Brain microvascular endothelial cell (primary cell): ENCODE measurements at regions not wholly inside any gene's neighbourhood (a gene's known extent, or its start where the extent isn't known, plus 50 kb on each side); places are given as distances from the start of the nearest gene placed in this dataset.

Experiments
- DNase-seq: peaks from one replicate; pipeline ENCODE4 v3.0.0-alpha.2; 2020
- H3K27ac ChIP-seq: fragments of 250-450 bp; sonication (Bioruptor Pico); 2 replicates; pipeline ENCODE4 v1.5.1; 2020; ENCODE audit warnings: mild to moderate bottlenecking, moderate library complexity
- H3K27me3 ChIP-seq: fragments of 250-450 bp; sonication (Bioruptor Pico); replicated peaks from 2 replicates; pipeline ENCODE4 v1.5.1; 2020; ENCODE audit warnings: mild to moderate bottlenecking
- H3K36me3 ChIP-seq: fragments of 250-450 bp; sonication (Bioruptor Pico); replicated peaks from 2 replicates; pipeline ENCODE4 v1.5.1; 2020; ENCODE audit warnings: mild to moderate bottlenecking
- H3K4me3 ChIP-seq: 2 replicates; pipeline ENCODE4 v1.5.1; 2011; ENCODE audit warnings: low read depth, mild to moderate bottlenecking, control low read depth, low read length, moderate library complexity
- in situ Hi-C: cut with HindIII; loops from 2 replicates; pipeline ENCODE4 v1.10.0; 2017; ENCODE audit warnings: low sequenced_read_pairs, low pct_ligation_motif_present
- TF ChIP-seq, protein P1 (sequence below): IDR thresholded peaks from 2 replicates; pipeline ENCODE4 v1.5.1; 2011; ENCODE audit warnings: low read depth, mild to moderate bottlenecking, moderate library complexity, low read length, control low read depth, inconsistent platforms; ENCODE audit errors: missing control alignments

DNA sequence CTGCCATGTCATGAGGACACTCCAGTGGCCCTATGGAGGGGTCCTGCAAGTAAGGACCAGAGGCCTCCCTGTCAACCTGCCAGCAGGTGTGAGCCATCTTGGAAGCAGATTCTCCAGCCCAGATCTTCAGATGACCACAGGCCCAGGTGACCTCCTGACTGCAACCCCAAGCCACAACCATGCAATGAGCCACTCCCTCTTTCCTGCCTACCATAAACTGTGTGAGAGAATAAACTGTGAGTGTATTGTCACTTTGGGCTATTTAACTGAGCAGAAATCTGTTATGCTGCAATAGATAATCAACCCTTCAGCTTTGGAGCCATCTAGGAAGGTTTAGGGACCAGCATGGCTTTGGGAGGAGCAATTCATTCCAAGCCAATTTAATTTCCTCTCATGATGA, 367.9 kb downstream of the SHQ1 start:
- in situ Hi-C loops, result no loop called here
- TF ChIP-seq, protein P1, sequence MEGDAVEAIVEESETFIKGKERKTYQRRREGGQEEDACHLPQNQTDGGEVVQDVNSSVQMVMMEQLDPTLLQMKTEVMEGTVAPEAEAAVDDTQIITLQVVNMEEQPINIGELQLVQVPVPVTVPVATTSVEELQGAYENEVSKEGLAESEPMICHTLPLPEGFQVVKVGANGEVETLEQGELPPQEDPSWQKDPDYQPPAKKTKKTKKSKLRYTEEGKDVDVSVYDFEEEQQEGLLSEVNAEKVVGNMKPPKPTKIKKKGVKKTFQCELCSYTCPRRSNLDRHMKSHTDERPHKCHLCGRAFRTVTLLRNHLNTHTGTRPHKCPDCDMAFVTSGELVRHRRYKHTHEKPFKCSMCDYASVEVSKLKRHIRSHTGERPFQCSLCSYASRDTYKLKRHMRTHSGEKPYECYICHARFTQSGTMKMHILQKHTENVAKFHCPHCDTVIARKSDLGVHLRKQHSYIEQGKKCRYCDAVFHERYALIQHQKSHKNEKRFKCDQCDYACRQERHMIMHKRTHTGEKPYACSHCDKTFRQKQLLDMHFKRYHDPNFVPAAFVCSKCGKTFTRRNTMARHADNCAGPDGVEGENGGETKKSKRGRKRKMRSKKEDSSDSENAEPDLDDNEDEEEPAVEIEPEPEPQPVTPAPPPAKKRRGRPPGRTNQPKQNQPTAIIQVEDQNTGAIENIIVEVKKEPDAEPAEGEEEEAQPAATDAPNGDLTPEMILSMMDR, result no peak
- Histone ChIP-seq H3K36me3 (no peaks in the 10 kb centered on the region), H3K27ac (no peak overlapping the region), H3K4me3 (no peak overlapping the region), H3K27me3 (no peaks in the 10 kb centered on the region)
- no peak for DNase-seq

DNA sequence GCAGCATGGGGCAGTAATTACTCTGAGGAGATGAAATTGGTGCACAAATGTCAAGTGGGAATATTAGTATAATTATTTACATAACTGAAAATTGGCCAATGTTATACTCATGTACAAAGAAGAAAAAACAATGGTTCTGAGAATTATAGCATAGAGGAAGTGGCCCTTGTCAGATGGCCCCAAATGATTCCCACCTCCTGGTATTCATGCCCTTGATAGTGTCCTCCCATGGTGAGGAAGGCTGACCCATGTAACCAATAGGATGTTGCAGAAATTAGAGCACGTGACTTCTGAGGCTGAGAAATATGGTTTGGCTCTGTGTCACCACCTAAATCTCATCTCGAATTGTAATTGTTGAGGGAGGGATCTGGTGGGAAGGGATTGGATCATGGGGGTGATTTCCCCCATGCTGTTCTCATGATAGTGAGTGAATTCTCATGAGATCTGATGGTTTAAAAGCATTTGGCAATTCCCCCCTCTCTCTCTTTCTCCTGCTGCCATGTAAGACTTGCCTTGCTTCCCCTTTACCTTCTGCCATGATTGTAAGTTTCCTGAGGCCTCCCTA, 368.5 kb downstream of the SHQ1 start:
- no peaks in the 10 kb centered on the region for H3K36me3 ChIP-seq
- DNase-seq, result no peak
- no peak overlapping the region for H3K27ac ChIP-seq
- TF ChIP-seq, protein P1, result no peak
- no peak overlapping the region for H3K4me3 ChIP-seq
- in situ Hi-C loops, result no loop called here
- no peaks in the 10 kb centered on the region for H3K27me3 ChIP-seq

DNA sequence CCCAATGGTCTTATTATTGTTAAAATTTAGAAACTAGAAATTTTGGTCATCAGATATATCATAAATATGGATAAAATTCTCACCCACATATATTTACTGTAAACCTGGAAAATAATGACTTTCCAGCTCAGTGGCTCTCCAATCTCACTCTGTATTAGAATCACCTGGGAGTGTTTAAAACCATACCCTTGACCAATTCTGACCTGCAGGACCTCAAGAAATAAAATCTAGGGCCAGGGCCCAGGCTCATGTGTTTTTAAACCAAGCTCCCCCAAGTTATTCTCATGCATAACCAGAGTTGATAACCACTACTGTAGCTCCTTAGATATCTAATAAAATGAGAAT, 372.1 kb downstream of the SHQ1 start:
- TF ChIP-seq, protein P1, result no peak
- Histone ChIP-seq H3K27ac (no peak overlapping the region), H3K36me3 (no peaks in the 10 kb centered on the region), H3K4me3 (no peak overlapping the region), H3K27me3 (no peaks in the 10 kb centered on the region)
- in situ Hi-C loops, result no loop called here
- no peak for DNase-seq

DNA sequence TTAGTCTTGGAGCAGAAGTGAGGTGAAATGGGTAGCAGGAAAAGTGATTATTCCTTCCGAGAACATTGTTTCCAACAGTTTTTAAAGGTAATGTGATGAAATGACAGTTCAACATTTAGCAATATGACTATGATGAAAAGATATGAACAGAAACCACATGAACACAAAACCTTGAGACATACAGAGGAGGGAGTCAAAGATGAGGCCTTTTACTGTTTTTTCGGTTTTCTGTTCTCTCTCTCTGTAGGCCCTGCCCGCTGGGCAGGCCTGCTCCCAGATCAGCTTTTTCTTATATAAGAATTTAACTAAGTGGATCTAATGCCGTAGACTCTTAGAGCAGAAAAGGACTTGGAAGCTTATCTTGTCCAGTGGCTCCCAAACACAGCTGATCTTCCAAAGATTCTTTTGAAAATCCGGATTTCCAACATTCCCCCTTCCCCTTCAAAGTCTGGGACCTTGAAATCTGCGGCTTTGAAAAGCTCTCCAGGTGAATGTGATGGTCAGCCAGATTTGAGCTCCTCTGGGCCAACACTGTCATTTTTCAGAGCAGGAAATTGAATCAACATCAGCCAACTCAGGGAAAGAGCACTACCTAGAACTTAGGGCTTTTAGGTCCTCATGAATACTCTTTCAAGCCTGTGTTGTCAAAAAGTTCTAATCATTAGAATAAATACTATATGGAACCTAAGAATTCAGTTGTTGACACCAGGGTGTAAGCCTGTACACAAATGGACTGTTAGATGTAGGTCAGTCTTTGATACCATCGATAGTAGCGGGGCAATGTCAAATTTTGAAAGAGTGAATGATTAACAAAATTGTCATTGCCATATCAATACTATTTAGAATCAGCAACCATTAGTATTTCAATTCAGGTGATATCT, 372.7 kb downstream of the SHQ1 start:
- H3K27ac ChIP-seq, result no peak overlapping the region
- no peak overlapping the region for H3K4me3 ChIP-seq

DNA sequence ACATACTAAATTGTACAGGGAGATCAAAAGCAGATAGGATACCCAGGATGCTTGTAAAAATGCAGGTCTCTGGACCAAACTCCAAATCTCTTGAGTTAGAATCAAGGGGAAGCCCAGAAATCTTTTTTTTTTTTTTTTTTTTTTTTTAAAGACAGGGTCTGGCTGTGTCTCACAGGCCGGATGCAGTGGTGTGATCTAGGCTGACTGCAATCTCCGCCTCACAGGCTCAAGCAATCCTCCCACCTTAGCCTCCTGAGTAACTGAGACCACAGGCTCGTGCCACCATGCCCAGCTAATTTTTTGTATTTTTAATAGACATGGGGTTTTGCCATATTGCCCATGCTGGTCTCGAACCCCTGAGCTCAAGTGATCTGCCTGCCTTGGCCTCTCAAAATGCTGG, 373.5 kb downstream of the SHQ1 start:
- in situ Hi-C loops, result no loop called here
- H3K27me3 ChIP-seq, result no peaks in the 10 kb centered on the region
- H3K27ac ChIP-seq, result no peak overlapping the region
- no peak for DNase-seq
- H3K4me3 ChIP-seq, result no peak overlapping the region
- TF ChIP-seq, protein P1, result no peak
- no peaks in the 10 kb centered on the region for H3K36me3 ChIP-seq

More for the DNA sequence above, 372.7 kb downstream of the SHQ1 start:
- in situ Hi-C loops, result no loop called here
- TF ChIP-seq, protein P1, result no peak
- Histone ChIP-seq H3K27me3 (no peaks in the 10 kb centered on the region), H3K36me3 (no peaks in the 10 kb centered on the region)
- DNase-seq, result no peak
